ENCODE measurements at regions not wholly inside any gene's neighbourhood (a gene's known extent, or its start where the extent isn't known, plus 50 kb on each side); places are given as distances from the start of the nearest gene placed in this dataset.

DNA sequence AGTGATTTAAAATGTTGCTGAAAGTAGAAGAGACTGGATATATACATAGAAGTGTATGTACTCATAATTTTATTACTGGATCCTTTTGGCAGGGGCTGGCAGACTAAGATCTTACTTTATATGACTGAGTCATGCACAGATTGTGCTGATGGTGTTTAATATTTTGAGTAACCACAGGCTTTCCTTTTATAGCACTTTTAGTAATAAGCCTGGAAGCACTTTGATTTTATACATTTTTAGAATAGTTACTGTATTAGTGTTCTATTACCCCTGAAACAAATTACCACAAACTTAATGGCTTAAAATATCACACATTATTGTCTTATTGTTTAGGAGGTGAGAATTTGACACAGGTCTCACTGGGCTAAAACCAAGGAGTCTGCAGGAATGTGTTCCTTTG is 113.4 kb upstream of the CDH8 start:
- Mint-ChIP-seq H3K4me1 (no peaks in the 10 kb centered on the region), H3K27me3 (ENCODE audit: low read depth) (peaks cover 12% of the 10 kb centered on the region), H3K4me3 (no peak overlapping the region), H3K9me3 (no peaks in the 10 kb centered on the region), H3K27ac (no peak overlapping the region), H3K36me3 (no peaks in the 10 kb centered on the region)
- TF ChIP-seq, protein P1, sequence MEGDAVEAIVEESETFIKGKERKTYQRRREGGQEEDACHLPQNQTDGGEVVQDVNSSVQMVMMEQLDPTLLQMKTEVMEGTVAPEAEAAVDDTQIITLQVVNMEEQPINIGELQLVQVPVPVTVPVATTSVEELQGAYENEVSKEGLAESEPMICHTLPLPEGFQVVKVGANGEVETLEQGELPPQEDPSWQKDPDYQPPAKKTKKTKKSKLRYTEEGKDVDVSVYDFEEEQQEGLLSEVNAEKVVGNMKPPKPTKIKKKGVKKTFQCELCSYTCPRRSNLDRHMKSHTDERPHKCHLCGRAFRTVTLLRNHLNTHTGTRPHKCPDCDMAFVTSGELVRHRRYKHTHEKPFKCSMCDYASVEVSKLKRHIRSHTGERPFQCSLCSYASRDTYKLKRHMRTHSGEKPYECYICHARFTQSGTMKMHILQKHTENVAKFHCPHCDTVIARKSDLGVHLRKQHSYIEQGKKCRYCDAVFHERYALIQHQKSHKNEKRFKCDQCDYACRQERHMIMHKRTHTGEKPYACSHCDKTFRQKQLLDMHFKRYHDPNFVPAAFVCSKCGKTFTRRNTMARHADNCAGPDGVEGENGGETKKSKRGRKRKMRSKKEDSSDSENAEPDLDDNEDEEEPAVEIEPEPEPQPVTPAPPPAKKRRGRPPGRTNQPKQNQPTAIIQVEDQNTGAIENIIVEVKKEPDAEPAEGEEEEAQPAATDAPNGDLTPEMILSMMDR (IDR thresholded peaks at IDR 0.05; ENCODE audit: unreplicated experiment) = no peak
- DNase-seq (ENCODE audit: low spot score in 2 of 2, unreplicated experiment in 2 of 2) = no peak

DNA sequence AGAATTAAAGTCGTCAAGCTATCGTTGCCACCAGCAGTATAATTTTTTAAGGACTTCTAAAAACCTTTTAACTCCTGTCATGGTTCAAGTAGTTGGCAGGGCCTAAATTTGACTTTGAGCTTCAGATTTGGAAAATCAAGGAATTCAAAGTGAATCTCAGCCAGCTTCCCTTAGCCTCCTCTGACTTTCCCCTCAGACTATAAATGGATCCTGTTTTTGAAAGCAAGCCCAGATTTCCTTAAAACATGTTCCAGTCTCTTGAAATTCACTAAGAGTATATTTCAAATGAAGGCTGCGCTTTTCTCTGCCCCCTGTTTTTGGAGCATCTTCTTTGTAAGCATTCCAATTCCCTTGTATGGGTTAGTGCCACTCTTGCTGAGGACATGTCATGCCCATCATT is 101.8 kb upstream of the CDH8 start:
- Mint-ChIP-seq H3K27ac (no peak overlapping the region), H3K27me3 (ENCODE audit: low read depth) (peaks cover 3% of the 10 kb centered on the region), H3K4me3 (no peak overlapping the region), H3K36me3 (no peaks in the 10 kb centered on the region), H3K4me1 (no peaks in the 10 kb centered on the region), H3K9me3 (peaks cover 12% of the 10 kb centered on the region)
- DNase-seq (ENCODE audit: low spot score in 2 of 2, unreplicated experiment in 2 of 2) = no peak
- TF ChIP-seq, protein P1 (IDR thresholded peaks at IDR 0.05; ENCODE audit: unreplicated experiment) = no peak

DNA sequence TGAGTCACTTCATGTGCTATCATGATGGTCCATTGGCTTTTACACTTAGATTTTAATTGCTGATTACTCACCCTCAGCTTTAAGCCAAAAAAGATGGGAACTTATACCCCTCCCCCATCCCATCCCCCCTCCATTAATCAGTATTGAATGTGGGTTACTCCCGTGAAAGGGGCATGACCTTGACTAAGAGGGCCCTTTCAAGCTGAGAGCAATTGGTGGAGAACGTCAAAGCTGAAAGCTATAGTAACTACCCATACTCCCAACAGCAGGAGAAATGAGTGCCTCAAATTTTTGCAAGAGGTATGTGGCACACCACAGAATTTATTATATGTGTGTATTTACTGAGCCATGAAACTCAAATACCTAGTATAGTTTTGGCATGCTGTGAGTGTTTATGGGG is 99.7 kb upstream of the CDH8 start:
- peaks cover 6% of the 10 kb centered on the region for H3K27me3 Mint-ChIP-seq (ENCODE audit: low read depth)
- H3K4me3 Mint-ChIP-seq = no peak overlapping the region
- no peaks in the 10 kb centered on the region for H3K4me1 Mint-ChIP-seq
- no peaks in the 10 kb centered on the region for H3K36me3 Mint-ChIP-seq
- peaks cover 19% of the 10 kb centered on the region for H3K9me3 Mint-ChIP-seq
- DNase-seq (ENCODE audit: low spot score in 2 of 2, unreplicated experiment in 2 of 2) = no peak
- H3K27ac Mint-ChIP-seq = no peak overlapping the region
- TF ChIP-seq, protein P1 (IDR thresholded peaks at IDR 0.05; ENCODE audit: unreplicated experiment) = no peak

DNA sequence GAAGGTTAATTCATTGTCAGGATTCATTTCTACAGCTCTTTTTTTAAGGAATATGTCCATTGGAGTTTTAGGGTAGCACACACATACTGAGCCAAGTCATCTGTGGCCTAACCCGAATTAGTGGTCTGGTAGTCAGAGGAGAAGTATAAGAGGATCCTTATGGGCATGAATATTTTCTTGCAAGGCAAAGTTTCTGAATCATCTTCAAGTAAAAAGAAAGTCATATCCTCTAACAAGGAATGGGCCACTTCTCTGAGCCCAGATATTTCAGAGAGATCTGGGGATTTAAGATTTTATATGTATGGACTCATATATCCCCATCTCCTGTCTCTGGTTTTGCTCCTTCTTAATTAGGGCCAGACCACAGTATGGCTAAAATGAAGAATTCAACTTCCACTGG is 99.2 kb upstream of the CDH8 start:
- Mint-ChIP-seq H3K9me3 (peaks cover 19% of the 10 kb centered on the region), H3K27ac (no peak overlapping the region), H3K4me1 (no peaks in the 10 kb centered on the region), H3K36me3 (no peaks in the 10 kb centered on the region), H3K27me3 (ENCODE audit: low read depth) (peaks cover 5% of the 10 kb centered on the region), H3K4me3 (no peak overlapping the region)
- no peak for DNase-seq (ENCODE audit: low spot score in 2 of 2, unreplicated experiment in 2 of 2)
- TF ChIP-seq, protein P1 (IDR thresholded peaks at IDR 0.05; ENCODE audit: unreplicated experiment) = no peak

DNA sequence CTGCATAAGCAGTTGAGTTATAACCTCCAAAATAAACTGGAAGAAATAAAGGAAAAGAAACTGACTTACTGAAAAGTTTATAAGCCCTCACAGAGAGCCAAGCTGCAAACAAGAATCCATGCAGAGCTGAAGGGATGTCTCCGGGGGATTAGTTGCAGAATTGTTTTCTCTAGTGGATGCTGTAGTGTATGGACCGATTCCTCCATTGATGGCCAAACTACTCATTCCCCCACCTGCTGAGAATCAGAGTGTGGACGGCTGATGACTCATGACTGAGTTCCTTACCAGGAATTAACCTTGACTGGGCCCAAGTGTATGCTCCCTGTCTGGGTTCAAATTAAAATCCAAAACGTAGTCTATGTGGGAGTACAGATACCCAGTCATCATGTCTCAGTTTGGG is 93.9 kb upstream of the CDH8 start:
- no peak overlapping the region for H3K4me3 Mint-ChIP-seq
- DNase-seq (ENCODE audit: low spot score in 2 of 2, unreplicated experiment in 2 of 2) = no peak
- no peaks in the 10 kb centered on the region for H3K4me1 Mint-ChIP-seq
- TF ChIP-seq, protein P1 (IDR thresholded peaks at IDR 0.05; ENCODE audit: unreplicated experiment) = no peak
- peaks cover 19% of the 10 kb centered on the region for H3K9me3 Mint-ChIP-seq
- no peak overlapping the region for H3K27ac Mint-ChIP-seq
- H3K36me3 Mint-ChIP-seq = no peaks in the 10 kb centered on the region
- H3K27me3 Mint-ChIP-seq (ENCODE audit: low read depth) = peaks cover 25% of the 10 kb centered on the region

DNA sequence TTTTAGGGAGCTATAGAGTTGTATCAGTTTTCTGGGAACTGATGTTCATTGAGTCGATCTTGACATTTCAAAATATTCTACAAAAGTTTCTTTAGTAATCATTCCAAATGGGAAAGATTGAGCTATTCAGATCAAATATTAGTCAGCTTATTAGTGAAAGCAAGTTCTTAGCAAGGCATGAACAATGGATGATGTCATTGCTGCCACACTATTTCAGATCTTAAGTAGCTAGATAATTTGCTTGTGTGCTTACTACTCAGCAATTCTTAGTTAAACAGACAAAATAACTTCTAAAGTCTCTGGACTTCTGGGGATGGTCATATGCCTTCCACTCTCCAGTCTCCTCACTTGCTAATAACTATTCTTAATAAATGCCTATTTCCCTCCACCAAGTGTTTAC is 69.0 kb upstream of the CDH8 start:
- Mint-ChIP-seq H3K9me3 (peaks cover 5% of the 10 kb centered on the region), H3K36me3 (no peaks in the 10 kb centered on the region), H3K4me1 (no peaks in the 10 kb centered on the region), H3K4me3 (no peak overlapping the region), H3K27ac (no peak overlapping the region), H3K27me3 (ENCODE audit: low read depth) (peaks cover 32% of the 10 kb centered on the region)
- TF ChIP-seq, protein P1 (IDR thresholded peaks at IDR 0.05; ENCODE audit: unreplicated experiment) = no peak
- no peak for DNase-seq (ENCODE audit: low spot score in 2 of 2, unreplicated experiment in 2 of 2)

Measured in mesothelial cell of epicardium (in vitro differentiated cells).